ENCODE measurements at regions not wholly inside any gene's neighbourhood (a gene's known extent, or its start where the extent isn't known, plus 50 kb on each side); places are given as distances from the start of the nearest gene placed in this dataset.

DNA sequence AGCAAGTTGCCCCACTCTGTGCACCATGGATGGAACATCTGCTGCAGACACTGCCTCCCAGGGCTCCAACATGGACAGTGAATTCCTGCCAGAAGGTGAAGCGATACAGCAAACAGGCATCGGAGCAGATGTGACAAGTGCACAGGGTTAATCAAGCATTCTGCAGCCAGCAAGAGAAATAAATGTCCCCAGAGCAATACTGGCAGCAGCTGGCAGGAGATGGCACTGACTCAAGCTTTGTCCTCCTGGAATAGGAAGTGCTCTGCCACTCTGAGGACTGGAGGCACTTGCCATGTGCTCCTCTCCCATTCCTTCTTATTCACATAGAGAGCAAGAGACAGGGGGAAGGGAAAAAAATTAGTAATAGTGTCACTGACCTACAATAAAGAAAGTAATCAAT is 402.7 kb upstream of the DAB1 start:
- TF ChIP-seq, protein P1, sequence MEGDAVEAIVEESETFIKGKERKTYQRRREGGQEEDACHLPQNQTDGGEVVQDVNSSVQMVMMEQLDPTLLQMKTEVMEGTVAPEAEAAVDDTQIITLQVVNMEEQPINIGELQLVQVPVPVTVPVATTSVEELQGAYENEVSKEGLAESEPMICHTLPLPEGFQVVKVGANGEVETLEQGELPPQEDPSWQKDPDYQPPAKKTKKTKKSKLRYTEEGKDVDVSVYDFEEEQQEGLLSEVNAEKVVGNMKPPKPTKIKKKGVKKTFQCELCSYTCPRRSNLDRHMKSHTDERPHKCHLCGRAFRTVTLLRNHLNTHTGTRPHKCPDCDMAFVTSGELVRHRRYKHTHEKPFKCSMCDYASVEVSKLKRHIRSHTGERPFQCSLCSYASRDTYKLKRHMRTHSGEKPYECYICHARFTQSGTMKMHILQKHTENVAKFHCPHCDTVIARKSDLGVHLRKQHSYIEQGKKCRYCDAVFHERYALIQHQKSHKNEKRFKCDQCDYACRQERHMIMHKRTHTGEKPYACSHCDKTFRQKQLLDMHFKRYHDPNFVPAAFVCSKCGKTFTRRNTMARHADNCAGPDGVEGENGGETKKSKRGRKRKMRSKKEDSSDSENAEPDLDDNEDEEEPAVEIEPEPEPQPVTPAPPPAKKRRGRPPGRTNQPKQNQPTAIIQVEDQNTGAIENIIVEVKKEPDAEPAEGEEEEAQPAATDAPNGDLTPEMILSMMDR (IDR thresholded peaks at IDR 0.05) = no peak
- TF ChIP-seq POLR2A (IDR thresholded peaks at IDR 0.05) = no peak

Measured in Peyer's patch (tissue), 4 donors.